GM18951 (cell line): ENCODE measurements at regions not wholly inside any gene's neighbourhood (a gene's known extent, or its start where the extent isn't known, plus 50 kb on each side); places are given as distances from the start of the nearest gene placed in this dataset.

Experiments
- POLR2A ChIP-seq: IDR thresholded peaks from 4 replicates; pipeline ENCODE4 v1.6.1; 2011; ENCODE audit warnings: mild to moderate bottlenecking; ENCODE audit not compliant: insufficient read length, insufficient read depth; ENCODE audit errors: extremely low read depth
- in situ Hi-C: fragments of 300-500 bp; cut with MboI; formaldehyde crosslinking; loops from one replicate; pipeline ENCODE4 v1.12.0; 2022; ENCODE audit warnings: low sequenced_read_pairs, mixed read lengths, inconsistent platforms; ENCODE audit not compliant: unreplicated experiment

DNA sequence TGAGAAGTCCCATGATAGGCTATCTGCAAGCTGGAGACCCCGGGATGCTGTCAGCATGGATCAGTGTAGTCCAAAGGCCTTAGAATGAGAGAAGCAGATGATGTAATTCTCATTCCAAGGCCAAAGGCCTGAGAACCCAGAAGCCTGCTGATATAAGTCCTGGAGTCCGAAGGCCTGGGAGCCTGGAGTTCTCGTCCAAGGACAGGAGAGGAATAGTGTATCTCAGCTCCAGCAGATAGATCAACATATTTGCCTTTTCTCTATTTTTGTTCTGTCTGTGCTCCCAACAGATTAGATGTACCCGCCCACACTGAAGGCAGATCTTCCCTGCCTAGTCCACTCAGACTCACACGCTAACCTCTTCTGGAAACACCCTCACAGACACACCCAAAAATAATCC is 454.9 kb upstream of the CHAC2 start:
- in situ Hi-C loops = no loop called here
- no peak for TF ChIP-seq POLR2A

- in situ Hi-C loops = no loop called here
- TF ChIP-seq POLR2A = no peak
Observed at GRCh38 chr2:53312181-53312580, 455.4 kb upstream of the CHAC2 start.

- no peak for TF ChIP-seq POLR2A
- in situ Hi-C loops = no loop called here
Observed at GRCh38 chr2:53303012-53303578, 464.5 kb upstream of the CHAC2 start.

DNA sequence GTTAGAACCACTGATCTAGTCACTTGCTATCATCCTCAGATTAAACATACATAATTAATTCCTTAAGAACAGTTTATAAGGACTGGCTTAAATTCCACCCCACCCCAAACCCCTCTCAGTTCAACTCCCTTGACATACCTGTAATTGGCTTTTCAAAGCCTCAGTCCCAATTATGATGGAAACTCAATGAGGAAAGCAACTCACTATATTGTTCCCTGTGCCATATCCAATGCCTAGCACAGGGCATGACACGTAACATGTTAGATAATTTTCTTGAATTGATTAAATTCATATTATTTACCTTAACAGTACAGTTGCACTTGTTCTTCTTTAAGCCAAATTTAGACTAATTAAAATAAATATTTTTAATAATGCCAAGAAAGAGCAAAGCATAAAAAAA is 465.1 kb upstream of the CHAC2 start:
- TF ChIP-seq POLR2A = no peak
- in situ Hi-C loops = no loop called here

DNA sequence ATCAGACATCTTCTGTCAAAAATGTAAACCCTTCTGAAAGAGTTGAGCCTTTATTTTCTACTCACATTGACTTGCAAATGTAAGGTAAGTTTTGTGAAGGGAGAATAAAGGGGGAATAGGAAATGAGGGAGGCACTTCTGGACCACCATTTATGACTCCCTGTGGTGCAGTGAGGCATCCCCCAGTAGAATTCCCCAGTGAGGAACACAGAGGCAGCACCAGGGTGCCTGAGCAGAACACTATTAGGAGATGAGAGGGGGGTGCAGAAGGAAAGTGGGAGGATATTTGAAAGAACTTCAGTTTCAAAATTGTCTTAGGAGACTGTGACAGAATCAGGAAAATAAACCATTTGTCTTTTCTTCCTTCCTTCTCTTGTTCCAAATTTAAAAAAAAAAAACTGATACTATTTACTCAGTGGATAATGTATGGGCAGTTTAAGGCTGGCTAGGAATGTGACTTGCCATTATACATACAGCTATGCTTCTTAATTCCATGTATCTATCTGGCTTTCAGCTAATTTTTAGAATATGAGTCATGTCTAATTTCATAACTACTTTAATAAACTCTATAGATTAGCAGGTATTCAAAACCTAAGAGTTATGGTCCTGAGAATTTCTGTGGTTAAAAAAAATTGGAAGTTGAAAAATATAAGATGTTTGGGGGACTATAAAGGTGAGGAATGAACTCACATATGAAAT is 478.1 kb upstream of the CHAC2 start:
- no peak for TF ChIP-seq POLR2A
- in situ Hi-C loops = no loop called here

GRCh38 chr2:53286345-53286744 is 481.3 kb upstream of the CHAC2 start:
- TF ChIP-seq POLR2A = no peak
- in situ Hi-C loops = no loop called here

DNA sequence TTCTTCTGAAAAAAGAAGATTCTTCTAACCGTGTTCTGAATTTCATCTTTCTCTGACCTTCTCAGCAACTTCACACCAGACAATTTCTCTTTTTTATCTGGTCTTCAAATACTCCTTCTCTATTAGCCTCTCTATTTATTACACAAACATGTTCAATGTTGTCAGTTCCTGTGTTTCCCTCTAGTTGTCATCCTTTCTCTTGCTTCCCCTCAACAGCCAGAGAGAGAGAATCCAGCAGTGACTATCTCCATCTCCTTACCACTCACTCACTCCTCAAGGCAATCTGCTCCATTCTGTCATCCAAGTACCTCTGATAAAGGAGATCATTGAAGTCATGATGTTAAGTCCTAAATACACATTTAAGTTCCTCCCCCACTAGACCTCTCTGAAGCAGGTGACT is 491.9 kb upstream of the CHAC2 start:
- in situ Hi-C loops = no loop called here
- TF ChIP-seq POLR2A = no peak

DNA sequence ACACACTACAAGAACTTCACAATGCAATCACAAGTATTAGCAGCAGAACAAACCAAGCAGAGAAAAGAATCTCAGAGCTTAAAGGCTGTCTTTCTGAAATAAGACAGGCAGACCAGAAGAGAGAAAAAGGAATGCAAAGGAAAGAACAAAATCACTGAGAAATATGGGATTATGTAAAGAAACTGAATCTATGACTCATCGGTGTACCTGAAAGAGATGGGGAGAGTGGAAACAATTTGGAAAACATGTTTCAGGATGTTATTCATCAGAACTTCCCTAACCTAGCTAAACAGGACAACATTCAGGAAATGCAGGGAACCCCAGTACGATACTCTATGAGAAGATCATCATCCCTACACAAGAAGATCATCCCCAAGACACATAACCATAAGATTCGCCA is 499.0 kb upstream of the CHAC2 start:
- in situ Hi-C loops = no loop called here
- TF ChIP-seq POLR2A = no peak

DNA sequence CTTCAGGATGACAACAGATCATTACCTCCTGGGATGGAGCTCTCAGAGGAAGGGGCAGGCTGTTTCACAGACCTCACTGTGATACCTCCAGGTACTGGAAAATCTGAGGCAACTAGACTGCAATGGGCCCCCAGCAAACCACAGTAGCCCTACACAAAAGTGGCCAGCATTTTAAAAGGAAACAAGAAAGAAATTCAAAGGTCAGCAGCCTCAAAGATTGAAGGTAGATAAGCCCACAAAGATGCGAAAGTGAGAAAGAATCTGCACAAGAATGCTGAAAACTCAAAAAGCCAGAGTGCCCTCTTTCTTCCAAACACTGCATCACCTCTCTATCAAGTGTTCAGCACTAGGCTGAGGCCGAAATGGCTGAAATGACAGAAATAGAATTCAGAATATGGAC is 499.5 kb upstream of the CHAC2 start:
- in situ Hi-C loops = no loop called here
- no peak for TF ChIP-seq POLR2A

DNA sequence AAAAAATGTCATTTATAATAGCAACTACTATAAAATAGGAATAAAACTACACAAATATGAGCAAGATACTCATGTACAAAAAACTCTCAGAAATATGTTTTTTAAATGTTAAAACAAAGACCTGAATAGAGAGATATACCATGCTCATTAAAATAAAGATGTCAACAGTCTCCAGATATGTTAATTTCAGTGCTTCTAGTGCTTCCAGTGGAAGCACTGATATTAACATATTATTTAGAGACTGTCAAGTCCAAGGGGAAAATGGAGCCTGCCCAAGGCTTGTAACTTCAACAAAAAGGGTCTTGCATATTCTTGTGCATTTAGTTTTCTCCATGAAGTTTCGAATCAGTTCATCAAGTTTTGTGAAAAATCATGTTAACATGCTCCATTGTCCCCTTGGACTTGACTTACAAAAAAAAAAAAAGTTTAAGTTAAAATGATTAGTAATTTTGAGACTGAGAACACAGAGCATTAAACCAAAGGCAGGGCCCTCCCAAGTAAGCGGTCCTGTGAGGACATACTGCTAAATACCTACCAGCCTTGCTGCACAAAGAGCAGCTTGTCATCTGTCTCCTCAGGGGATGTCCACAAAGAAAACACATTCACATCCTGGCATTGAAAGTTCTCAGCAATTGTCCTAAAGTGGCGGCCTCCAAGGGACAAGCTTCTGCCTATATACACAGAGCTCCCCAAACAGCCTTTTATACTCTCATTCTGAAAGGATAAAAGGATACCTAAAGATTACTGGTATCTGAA is 501.9 kb upstream of the CHAC2 start:
- no peak for TF ChIP-seq POLR2A
- in situ Hi-C loops = no loop called here

- TF ChIP-seq POLR2A = no peak
- in situ Hi-C loops = no loop called here
Observed at GRCh38 chr2:53260568-53260967, 507.0 kb upstream of the CHAC2 start.

- no peak for TF ChIP-seq POLR2A
- in situ Hi-C loops = no loop called here
Observed at GRCh38 chr2:53259395-53260009, 508.1 kb upstream of the CHAC2 start.

GRCh38 chr2:53257287-53257686 is 510.3 kb upstream of the CHAC2 start:
- TF ChIP-seq POLR2A = no peak
- in situ Hi-C loops = no loop called here

DNA sequence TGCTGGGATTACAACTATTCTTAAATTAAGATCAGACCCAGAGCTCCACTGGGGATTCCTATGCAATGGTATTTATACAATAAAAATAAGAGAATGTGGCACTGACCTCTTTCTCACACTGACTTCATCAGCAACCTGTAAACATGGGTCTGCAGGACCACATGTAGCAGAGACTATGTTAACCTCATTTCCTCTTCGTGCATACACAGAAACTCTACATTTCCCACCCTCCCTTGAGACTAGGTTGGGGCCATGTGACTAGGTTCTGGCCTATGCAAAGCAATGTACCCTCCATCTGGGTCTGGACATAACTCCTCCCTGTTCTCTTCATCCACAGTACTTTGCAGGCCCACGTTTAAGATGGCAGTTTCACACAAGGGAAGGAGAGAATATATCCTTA is 514.4 kb upstream of the CHAC2 start:
- in situ Hi-C loops = no loop called here
- TF ChIP-seq POLR2A = no peak

DNA sequence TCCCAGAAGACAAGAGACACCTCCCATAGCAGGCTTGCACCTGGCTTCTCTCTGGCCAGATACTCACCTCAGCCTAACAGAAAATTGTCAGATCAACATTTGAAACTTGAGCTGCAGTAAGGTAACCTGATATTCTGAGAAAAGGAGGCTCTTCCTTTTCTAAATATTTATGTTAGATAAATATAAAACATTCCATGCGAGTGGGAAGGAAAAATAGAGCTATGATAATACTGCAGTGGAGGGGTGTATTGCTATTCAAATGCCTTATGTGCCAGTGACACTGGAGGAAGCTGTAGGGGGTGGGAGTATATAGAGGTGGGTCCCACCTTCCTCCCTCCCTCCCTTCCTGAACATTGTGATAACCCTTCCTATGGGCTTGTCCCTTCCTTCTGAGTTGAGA is 515.5 kb upstream of the CHAC2 start:
- TF ChIP-seq POLR2A = no peak
- in situ Hi-C loops = no loop called here
